GM18511 (cell line): ENCODE measurements at regions not wholly inside any gene's neighbourhood (a gene's known extent, or its start where the extent isn't known, plus 50 kb on each side); places are given as distances from the start of the nearest gene placed in this dataset.

Source experiments
- ATAC-seq: cut with Tn5 transposase; IDR thresholded peaks from one replicate; pipeline ENCODE4 v1.9.1; 2021; ENCODE audit warnings: mild to moderate bottlenecking, moderate library complexity; ENCODE audit not compliant: unreplicated experiment

GRCh38 chr5:126195410-126196100 lies 227.7 kb upstream of the GRAMD2B start:
- ATAC-seq = no peak

DNA sequence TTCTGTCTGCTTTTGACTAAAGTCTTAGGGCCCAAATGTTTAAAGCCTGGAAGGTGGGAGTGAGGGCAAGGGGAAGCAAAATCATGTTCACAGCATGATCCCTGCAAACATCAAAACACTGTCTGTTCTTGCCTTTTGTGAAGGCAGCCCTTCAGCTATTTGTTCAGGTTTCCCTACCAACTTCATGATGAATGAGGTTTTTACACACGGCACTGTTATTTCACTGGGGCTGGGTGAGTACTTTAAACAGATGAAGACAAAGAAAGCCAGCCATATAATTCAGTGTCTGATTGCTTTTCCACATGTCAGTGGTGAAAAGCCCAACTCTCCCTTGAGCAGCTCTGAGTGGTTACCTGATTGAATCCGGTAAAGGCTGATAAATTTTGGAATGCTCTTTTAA lies 224.7 kb upstream of the GRAMD2B start:
- ATAC-seq = no peak

- no peak for ATAC-seq
These were observed 223.7 kb upstream of the GRAMD2B start for GRCh38 chr5:126199467-126199866.

DNA sequence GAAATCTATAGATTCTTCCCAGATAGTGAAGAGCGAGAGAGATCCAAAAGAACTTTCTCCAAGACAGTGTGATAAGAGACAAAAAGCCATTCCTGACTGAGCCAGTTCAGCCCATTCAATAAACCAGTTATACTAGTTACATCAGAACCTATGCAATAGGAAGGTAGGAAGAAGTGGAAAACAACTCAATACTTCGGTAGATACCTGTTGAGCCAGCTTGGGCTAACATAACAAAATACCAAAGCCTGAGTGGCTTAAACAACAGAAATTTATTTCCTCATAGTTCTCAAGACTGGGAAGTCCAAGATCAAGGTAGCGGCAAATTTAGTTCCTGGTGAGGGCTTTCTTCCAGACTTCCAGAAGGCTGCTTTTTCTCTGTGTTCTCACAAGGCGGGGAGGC lies 214.5 kb upstream of the GRAMD2B start:
- ATAC-seq = no peak

DNA sequence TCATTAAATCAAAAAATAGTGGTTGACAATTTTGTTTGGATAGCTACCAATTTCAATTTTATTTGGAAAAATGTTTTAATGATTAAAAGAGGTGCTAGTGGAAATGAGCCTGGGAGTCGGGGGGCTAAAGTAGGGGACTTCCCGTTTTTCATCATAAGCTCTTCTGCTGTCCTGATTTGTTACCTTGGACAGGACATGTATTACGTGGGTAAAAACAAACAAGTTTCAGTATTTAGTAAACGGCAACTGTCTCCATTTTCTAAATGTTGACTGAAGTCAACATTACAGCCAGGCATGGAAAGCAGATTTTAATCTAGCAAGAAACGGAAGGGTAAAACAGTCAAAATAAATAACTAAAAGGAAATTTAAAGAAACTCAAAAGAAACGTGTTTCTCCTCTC lies 212.3 kb upstream of the GRAMD2B start:
- no peak for ATAC-seq

GRCh38 chr5:126219616-126220015 lies 203.6 kb upstream of the GRAMD2B start:
- ATAC-seq = no peak

DNA sequence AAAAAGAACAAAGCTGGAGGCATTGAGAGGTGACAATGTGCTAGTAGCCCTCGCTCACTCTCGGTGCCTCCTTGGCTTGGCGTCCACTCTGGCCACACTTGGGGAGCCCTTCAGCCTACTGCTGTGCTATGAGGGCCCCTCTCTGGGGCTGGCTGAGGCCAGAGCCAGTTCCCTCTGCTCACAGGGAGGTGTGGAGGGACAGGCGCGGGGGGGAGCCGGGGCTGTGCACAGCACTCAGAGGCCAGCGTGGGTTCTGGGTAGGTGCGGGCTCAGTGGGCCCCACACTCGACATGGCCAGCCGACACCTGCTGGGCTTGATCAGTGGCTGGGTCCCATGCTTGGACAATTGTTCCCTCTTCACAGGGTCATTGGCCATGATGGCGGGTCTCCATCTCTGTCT lies 202.5 kb upstream of the GRAMD2B start:
- no peak for ATAC-seq

DNA sequence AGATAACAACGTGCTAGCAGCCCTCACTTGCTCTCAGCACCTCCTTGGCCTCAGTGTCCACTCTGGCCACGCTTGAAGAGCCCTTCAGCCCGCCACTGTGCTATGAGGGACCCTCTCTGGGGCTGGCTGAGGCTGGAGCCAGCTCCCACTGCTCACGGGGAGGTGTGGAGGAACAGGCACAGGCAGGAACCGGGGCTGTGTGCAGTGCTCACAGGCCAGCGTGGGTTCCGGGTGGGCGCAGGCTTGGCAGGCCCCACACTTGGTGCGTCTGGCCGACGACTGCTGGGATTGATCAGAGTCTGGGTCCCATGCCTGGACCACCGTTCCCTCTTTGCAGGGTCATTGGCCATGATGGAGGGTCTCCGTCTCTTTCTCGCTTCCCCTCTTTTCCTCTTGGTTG lies 194.3 kb upstream of the GRAMD2B start:
- ATAC-seq = no peak

GRCh38 chr5:126233256-126233655 lies 190.0 kb upstream of the GRAMD2B start:
- ATAC-seq = no peak

DNA sequence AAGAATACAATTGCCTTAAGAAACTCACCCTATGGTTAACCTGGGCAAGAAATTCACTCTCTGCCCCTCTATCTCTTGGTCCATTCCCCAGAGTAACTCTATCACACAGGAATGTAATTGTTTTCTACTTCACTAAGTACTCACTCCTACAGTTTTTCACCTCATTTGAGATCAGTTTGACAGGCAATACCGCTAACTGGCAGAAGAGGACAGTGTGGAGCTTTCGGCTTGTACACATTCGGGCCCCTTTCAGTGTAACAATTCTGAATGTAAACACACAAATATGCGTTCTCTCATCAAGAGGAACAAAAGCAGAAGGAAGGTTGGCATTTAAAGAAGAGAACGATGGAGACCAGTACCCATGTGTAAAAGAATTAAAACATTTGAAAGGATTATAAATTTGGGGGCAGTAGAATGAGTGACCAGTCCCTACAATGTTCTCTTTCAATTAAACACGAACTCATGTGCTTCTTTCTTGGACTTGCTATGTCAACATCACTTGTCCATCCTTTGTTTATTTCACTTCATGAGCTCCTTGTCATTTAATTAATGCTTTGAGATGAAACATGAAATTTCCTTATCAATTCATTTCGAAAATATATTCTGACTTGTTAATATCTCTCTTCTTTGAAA lies 188.5 kb upstream of the GRAMD2B start:
- peak; percentile 66 for ATAC-seq

- ATAC-seq = no peak
These were observed 187.6 kb upstream of the GRAMD2B start for GRCh38 chr5:126235628-126236027.

- no peak for ATAC-seq
These were observed 186.2 kb upstream of the GRAMD2B start for GRCh38 chr5:126236994-126237393.

DNA sequence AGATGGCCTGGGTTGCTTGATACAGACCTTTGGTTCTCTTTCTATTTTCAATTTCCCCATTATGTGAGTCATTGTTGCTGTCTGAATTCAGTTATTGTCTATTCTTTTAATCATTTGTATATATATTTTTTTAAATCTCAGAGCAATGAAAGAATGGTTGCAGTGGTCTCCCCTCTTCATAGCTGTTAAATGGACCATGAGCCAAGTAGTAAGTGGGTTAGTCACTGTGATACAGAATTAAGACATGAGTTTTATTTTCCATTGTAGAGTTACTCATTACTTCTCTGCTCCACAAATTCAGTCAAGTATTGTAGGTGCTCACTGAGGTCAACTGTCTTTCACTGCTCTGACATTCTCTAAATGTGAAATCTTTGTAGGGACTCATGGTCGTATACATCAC lies 174.6 kb upstream of the GRAMD2B start:
- ATAC-seq = no peak

GRCh38 chr5:126251024-126251423 lies 172.2 kb upstream of the GRAMD2B start:
- no peak for ATAC-seq

- no peak for ATAC-seq
These were observed 169.8 kb upstream of the GRAMD2B start for GRCh38 chr5:126253406-126253805.

DNA sequence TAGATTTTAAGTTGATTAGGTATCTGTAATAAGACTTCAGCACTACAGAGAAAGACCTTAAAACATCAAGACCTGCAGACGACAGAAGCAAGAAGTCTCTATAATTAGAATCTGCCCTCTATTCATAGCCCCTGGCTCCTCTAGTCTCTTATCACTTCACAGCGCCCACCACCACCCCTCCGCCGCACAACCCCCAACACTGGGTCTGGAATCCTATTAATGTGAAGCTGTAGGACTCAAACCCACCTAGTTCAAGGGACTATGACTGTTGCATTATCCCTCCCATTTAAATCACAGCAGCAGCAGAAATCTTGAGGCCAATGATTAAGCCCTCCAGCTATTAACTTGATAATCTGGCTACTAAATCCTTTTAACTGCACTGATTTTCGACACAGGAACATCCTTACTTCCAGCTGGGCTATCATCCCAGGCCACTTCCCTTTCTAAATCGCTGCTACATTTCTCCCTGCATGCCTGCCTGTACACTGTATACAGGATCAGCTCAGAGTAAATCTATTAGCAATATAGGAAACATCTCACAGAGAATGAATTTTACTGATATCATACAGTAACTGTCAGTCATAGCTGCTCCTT lies 159.5 kb upstream of the GRAMD2B start:
- ATAC-seq = no peak

DNA sequence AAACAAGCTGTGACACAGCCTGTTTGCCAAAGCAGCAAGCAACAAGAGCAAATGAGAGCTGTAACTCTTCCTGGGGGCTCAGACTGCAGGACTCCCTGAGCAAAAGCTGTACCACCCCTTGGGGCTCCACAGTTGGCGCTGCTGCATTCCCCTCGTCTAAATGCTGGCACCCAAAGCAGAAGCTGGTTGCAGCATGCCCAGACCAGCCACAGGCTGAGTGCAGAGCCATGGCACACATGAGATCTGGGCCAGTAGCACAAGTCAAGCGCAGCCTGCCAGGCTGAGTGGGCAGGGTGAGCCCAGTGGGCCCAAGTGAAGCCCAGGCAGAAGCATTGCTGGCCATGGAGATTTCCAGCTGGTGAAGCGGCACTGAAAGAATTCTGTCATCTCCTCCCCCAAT lies 157.3 kb upstream of the GRAMD2B start:
- no peak for ATAC-seq

DNA sequence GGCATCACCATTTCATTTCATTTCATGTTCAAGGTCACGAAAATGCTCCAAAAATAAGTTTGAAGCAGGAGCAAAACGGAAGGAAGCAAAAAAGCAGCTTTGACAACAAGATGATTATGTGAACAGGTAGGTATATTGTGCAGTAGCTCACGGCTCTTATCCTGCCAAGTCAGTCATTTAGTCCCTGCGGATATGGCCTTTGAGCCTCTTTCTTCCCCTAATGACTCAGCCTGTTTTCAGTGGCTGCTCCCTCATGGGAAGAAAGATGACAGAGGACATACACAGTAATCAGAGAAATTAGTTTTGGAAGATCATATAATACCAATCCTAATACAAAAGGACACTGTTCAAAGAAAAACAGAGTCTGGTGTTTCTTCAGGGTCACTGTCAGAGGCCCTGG lies 155.8 kb upstream of the GRAMD2B start:
- ATAC-seq = no peak

- ATAC-seq = no peak
These were observed 154.4 kb upstream of the GRAMD2B start for GRCh38 chr5:126268697-126269315.

- ATAC-seq = no peak
These were observed 153.7 kb upstream of the GRAMD2B start for GRCh38 chr5:126269511-126269910.

DNA sequence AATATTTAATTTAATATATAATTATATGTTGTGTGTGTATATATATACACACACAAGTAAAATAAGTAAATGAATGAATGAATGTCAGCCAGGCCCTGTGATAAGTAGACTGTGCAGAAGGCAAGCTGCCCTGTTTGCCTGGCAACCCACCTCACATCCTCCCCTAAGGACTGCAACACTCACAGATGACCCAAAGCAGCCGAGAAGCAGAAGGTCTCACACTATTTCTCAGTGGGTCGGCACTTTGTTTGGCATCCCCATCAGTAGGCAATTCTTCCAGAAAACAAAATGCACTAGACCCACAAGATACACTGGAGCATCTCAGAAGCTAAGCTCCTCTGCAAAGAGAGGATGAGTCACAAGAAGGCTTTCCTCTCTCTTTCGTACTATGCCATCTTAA lies 152.1 kb upstream of the GRAMD2B start:
- ATAC-seq = no peak
